ENCODE measurements at regions not wholly inside any gene's neighbourhood (a gene's known extent, or its start where the extent isn't known, plus 50 kb on each side); places are given as distances from the start of the nearest gene placed in this dataset.

DNA sequence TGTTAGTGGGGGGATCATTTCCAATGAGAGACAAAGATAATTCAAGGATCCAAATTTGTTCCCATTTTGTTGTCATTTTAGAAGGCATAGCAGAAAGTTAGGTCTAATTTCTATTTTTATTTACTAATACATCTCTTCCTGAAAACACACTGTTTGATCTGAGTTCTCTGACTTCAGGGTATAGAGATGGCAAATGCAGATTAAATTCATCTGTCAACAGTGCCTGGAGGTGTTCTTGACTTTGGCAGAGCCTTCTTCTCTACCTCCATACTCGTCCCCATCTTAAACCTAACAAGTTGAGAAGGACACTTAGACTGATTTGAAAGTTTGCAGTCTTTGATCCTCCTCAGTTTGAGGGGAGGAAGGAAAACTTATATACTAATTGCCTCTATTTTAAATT lies 308.2 kb downstream of the SOX2 start:
- POLR2A ChIA-PET: no interaction called here
- ATAC-seq (ENCODE audit: low read depth): no peak
- TF ChIP-seq, protein P1, sequence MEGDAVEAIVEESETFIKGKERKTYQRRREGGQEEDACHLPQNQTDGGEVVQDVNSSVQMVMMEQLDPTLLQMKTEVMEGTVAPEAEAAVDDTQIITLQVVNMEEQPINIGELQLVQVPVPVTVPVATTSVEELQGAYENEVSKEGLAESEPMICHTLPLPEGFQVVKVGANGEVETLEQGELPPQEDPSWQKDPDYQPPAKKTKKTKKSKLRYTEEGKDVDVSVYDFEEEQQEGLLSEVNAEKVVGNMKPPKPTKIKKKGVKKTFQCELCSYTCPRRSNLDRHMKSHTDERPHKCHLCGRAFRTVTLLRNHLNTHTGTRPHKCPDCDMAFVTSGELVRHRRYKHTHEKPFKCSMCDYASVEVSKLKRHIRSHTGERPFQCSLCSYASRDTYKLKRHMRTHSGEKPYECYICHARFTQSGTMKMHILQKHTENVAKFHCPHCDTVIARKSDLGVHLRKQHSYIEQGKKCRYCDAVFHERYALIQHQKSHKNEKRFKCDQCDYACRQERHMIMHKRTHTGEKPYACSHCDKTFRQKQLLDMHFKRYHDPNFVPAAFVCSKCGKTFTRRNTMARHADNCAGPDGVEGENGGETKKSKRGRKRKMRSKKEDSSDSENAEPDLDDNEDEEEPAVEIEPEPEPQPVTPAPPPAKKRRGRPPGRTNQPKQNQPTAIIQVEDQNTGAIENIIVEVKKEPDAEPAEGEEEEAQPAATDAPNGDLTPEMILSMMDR (IDR thresholded peaks at IDR 0.05): no peak
- no peak for TF ChIP-seq EZH2 (IDR thresholded peaks at IDR 0.05; ENCODE audit: borderline replicate concordance, insufficient read depth, low read depth, low read length, poor library complexity, severe bottlenecking)
- Histone ChIP-seq H3K4me1 (ENCODE audit: control insufficient read depth in 2 of 2, insufficient read depth in 2 of 2, low read length in 2 of 2) (no peaks in the 10 kb centered on the region), H3K27ac (ENCODE audit: low read length in 2 of 2) (no peak overlapping the region), H3K4me3 (ENCODE audit: control extremely low read depth in 1 of 5, extremely low read depth in 1 of 5, insufficient read depth in 1 of 5, low read depth in 2 of 5, low read length in 4 of 5) (no peak overlapping the region), H3K79me2 (ENCODE audit: control insufficient read depth, insufficient read depth, low read length) (no peaks in the 10 kb centered on the region), H3K9ac (ENCODE audit: low read length) (no peak overlapping the region), H3K36me3 (replicated peaks in 1 of 2; ENCODE audit: control extremely low read depth in 1 of 2, control insufficient read depth in 1 of 2, extremely low read depth in 1 of 2, insufficient read depth in 2 of 2, low read length in 1 of 2) (no peaks in the 10 kb centered on the region), H3K4me2 (replicated peaks; ENCODE audit: low read depth, low read length, poor library complexity, severe bottlenecking) (no peak overlapping the region), H3K27me3 (replicated peaks in 1 of 4; ENCODE audit: control extremely low read depth in 1 of 4, control insufficient read depth in 3 of 4, insufficient read depth in 4 of 4, low read length in 3 of 4) (no peaks in the 10 kb centered on the region), H3K9me3 (ENCODE audit: control extremely low read depth in 1 of 3, control insufficient read depth in 2 of 3, insufficient read depth in 1 of 3, low read length in 2 of 3) (no peaks in the 10 kb centered on the region), H2AFZ (ENCODE audit: insufficient read depth, low read depth, low read length, poor library complexity, severe bottlenecking) (no peak overlapping the region), H4K20me1 (ENCODE audit: control insufficient read depth, insufficient read depth, low read length, poor library complexity, severe bottlenecking) (no peaks in the 10 kb centered on the region)
- no CpG with 5 or more reads among the region's 1 CpG for WGBS (ENCODE audit: insufficient coverage)
- Mint-ChIP-seq H3K4me1 (no peaks in the 10 kb centered on the region), H3K4me3 (no peak overlapping the region), H3K27me3 (no peaks in the 10 kb centered on the region), H3K27ac (no peak overlapping the region), H3K9me3 (ENCODE audit: insufficient read depth) (no peaks in the 10 kb centered on the region)
- CTCF ChIA-PET: no interaction called here
- intact Hi-C loops (cut with micrococcal nuclease): no loop called here
- no peak for DNase-seq

DNA sequence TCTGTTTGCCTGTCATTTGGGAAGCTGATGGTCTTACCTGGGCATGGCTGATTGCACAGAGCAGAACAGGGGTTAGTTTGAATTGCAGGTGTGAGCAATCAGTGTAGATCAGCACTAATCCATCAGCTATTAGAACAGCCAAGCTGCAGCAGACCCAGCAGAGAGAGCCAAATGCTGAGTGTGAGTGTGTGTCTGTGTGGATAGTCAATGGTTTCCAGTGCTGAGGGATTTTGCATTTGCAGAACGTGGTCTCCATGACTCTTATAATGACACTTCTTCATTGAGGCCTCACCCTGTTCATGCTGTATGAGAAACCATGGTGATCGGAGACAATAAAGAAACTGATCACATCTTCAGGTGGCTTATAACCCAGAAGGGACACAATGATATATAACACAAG lies 312.1 kb downstream of the SOX2 start:
- H3K4me2 ChIP-seq (replicated peaks; ENCODE audit: low read depth, low read length, poor library complexity, severe bottlenecking): no peak overlapping the region
- no peak for TF ChIP-seq EZH2 (IDR thresholded peaks at IDR 0.05; ENCODE audit: borderline replicate concordance, insufficient read depth, low read depth, low read length, poor library complexity, severe bottlenecking)
- TF ChIP-seq, protein P1 (IDR thresholded peaks at IDR 0.05): no peak
- no peak overlapping the region for H2AFZ ChIP-seq (ENCODE audit: insufficient read depth, low read depth, low read length, poor library complexity, severe bottlenecking)
- no peak overlapping the region for H3K27ac Mint-ChIP-seq
- no peaks in the 10 kb centered on the region for H3K4me1 Mint-ChIP-seq
- intact Hi-C loops (cut with micrococcal nuclease): no loop called here
- no peak overlapping the region for H3K4me3 Mint-ChIP-seq
- H3K27me3 ChIP-seq (replicated peaks in 1 of 4; ENCODE audit: control extremely low read depth in 1 of 4, control insufficient read depth in 3 of 4, insufficient read depth in 4 of 4, low read length in 3 of 4): no peaks in the 10 kb centered on the region
- 20% methylated on average over 1 of the region's 2 CpGs for WGBS (ENCODE audit: insufficient coverage)
- H3K36me3 ChIP-seq (replicated peaks in 1 of 2; ENCODE audit: control extremely low read depth in 1 of 2, control insufficient read depth in 1 of 2, extremely low read depth in 1 of 2, insufficient read depth in 2 of 2, low read length in 1 of 2): no peaks in the 10 kb centered on the region
- no peaks in the 10 kb centered on the region for H3K9me3 Mint-ChIP-seq (ENCODE audit: insufficient read depth)
- no peak overlapping the region for H3K9ac ChIP-seq (ENCODE audit: low read length)
- CTCF ChIA-PET: no interaction called here
- H3K79me2 ChIP-seq (ENCODE audit: control insufficient read depth, insufficient read depth, low read length): no peaks in the 10 kb centered on the region
- H3K4me1 ChIP-seq (ENCODE audit: control insufficient read depth in 2 of 2, insufficient read depth in 2 of 2, low read length in 2 of 2): no peaks in the 10 kb centered on the region
- no peaks in the 10 kb centered on the region for H4K20me1 ChIP-seq (ENCODE audit: control insufficient read depth, insufficient read depth, low read length, poor library complexity, severe bottlenecking)
- DNase-seq (no peak), ATAC-seq (ENCODE audit: low read depth) (no peak)
- H3K27me3 Mint-ChIP-seq: no peaks in the 10 kb centered on the region
- POLR2A ChIA-PET: no interaction called here
- no peak overlapping the region for H3K4me3 ChIP-seq (ENCODE audit: control extremely low read depth in 1 of 5, extremely low read depth in 1 of 5, insufficient read depth in 1 of 5, low read depth in 2 of 5, low read length in 4 of 5)
- H3K27ac ChIP-seq (ENCODE audit: low read length in 2 of 2): no peak overlapping the region
- no peaks in the 10 kb centered on the region for H3K9me3 ChIP-seq (ENCODE audit: control extremely low read depth in 1 of 3, control insufficient read depth in 2 of 3, insufficient read depth in 1 of 3, low read length in 2 of 3)
